CD4-positive, alpha-beta T cell (primary cell): ENCODE measurements at regions not wholly inside any gene's neighbourhood (a gene's known extent, or its start where the extent isn't known, plus 50 kb on each side); places are given as distances from the start of the nearest gene placed in this dataset.

Experiments used
- ATAC-seq: fragments of 200-7000 bp; cut with Tn5 transposase; one replicate; pipeline ENCODE4 v1.10.0; 2022; ENCODE audit warnings: mild to moderate bottlenecking; ENCODE audit not compliant: poor library complexity
- CTCF ChIA-PET: fragments of 350-600 bp; sonication (Branson Sonifier 250); formaldehyde crosslinking; loops from one replicate; lab custom pipeline; 2021; ENCODE audit warnings: antibody characterized with exemption, inconsistent platforms; lab: Charles Lee
- POLR2A ChIA-PET: fragments of 350-600 bp; sonication (Branson Sonifier 250); formaldehyde crosslinking; loops from one replicate; lab custom pipeline; 2021; ENCODE audit warnings: antibody characterized with exemption, inconsistent platforms; lab: Charles Lee
- DNase-seq, 14 experiments: peaks; one replicate each; pipeline ENCODE4 v3.0.0-alpha.2; 2013 to 2020; ENCODE audit warnings: mixed read lengths in 2 of 14
- H3K27ac ChIP-seq, 2 donors: one replicate each; pipeline versions ENCODE4 v1.5.1 to v1.7.0; 2013; ENCODE audit warnings: low read length in 2 of 2, low read depth in 1 of 2, mild to moderate bottlenecking in 1 of 2
- H3K27me3 ChIP-seq, 2 experiments: 1 replicate in 1 of 2; 2 replicates in 1 of 2; pipeline versions ENCODE4 v1.6.1 to v1.7.0; 2013; ENCODE audit warnings: low read length in 2 of 2, control low read depth in 1 of 2, mild to moderate bottlenecking in 1 of 2, moderate library complexity in 1 of 2; ENCODE audit not compliant: insufficient read depth in 2 of 2, control insufficient read depth in 1 of 2
- H3K36me3 ChIP-seq: one replicate; pipeline ENCODE4 v1.6.1; 2013; ENCODE audit warnings: low read length, control low read depth; ENCODE audit not compliant: insufficient read depth
- H3K4me1 ChIP-seq: one replicate; pipeline ENCODE4 v1.6.1; 2013; ENCODE audit warnings: low read length, control low read depth; ENCODE audit not compliant: insufficient read depth
- H3K4me3 ChIP-seq: one replicate; pipeline ENCODE4 v1.5.1; 2013; ENCODE audit warnings: mild to moderate bottlenecking, low read length, moderate library complexity
- H3K9me3 ChIP-seq, 2 experiments: 1 replicate in 1 of 2; 2 replicates in 1 of 2; pipeline versions ENCODE4 v1.6.1 to v1.7.0; 2013; ENCODE audit warnings: low read length in 2 of 2, mild to moderate bottlenecking in 2 of 2, control low read depth in 1 of 2, moderate library complexity in 1 of 2; ENCODE audit not compliant: control insufficient read depth in 1 of 2, insufficient read depth in 1 of 2
- H3K27ac Mint-ChIP-seq: one replicate; pipeline ENCODE4 v1.8.0; 2020; ENCODE audit warnings: mixed read lengths
- H3K27me3 Mint-ChIP-seq: one replicate; pipeline ENCODE4 v1.8.0; 2021; ENCODE audit warnings: mixed read lengths
- H3K36me3 Mint-ChIP-seq: one replicate; pipeline ENCODE4 v1.8.0; 2021; ENCODE audit warnings: low read depth, mixed read lengths
- H3K4me1 Mint-ChIP-seq: one replicate; pipeline ENCODE4 v1.8.0; 2021; ENCODE audit warnings: low read depth, mixed read lengths
- H3K4me3 Mint-ChIP-seq: one replicate; pipeline ENCODE4 v1.8.0; 2020; ENCODE audit warnings: mild to moderate bottlenecking, mixed read lengths
- H3K9me3 Mint-ChIP-seq: one replicate; pipeline ENCODE4 v1.8.0; 2020; ENCODE audit warnings: mixed read lengths
- CTCF ChIP-seq: fragments of 200-600 bp; IDR thresholded peaks from one replicate; pipeline ENCODE4 v1.8.0; 2022; ENCODE audit warnings: antibody characterized with exemption, mild to moderate bottlenecking
- intact Hi-C, 2 experiments: fragments of 100-400 bp; cut with DNase I in 1 of 2; cut with micrococcal nuclease in 1 of 2; formaldehyde crosslinking; loops; one replicate each; pipeline versions ENCODE4 v1.15.1 to v1.9.0; 2023 to 2025; cut with DNase I, micrococcal nuclease

GRCh38 chrX:114344756-114345349 lies 239.0 kb upstream of the HTR2C start:
- no peak overlapping the region for H3K27ac ChIP-seq
- Mint-ChIP-seq H3K36me3 (no peaks in the 10 kb centered on the region), H3K4me1 (no peaks in the 10 kb centered on the region), H3K4me3 (no peak overlapping the region), H3K27me3 (no peaks in the 10 kb centered on the region), H3K27ac (no peak overlapping the region), H3K9me3 (no peaks in the 10 kb centered on the region)
- no peak for TF ChIP-seq CTCF
- no peak overlapping the region for H3K4me3 ChIP-seq
- H3K27me3 ChIP-seq: no peaks in the 10 kb centered on the region
- DNase-seq: no peak
- intact Hi-C loops: no loop called here
- H3K4me1 ChIP-seq: no peaks in the 10 kb centered on the region
- ChIA-PET CTCF (no interaction called here), POLR2A (no interaction called here)
- H3K36me3 ChIP-seq: no peaks in the 10 kb centered on the region
- no peaks in the 10 kb centered on the region for H3K9me3 ChIP-seq
- no peak for ATAC-seq

- Histone ChIP-seq H3K4me1 (no peaks in the 10 kb centered on the region), H3K9me3 (no peaks in the 10 kb centered on the region), H3K4me3 (no peak overlapping the region), H3K36me3 (no peaks in the 10 kb centered on the region), H3K27ac (no peak overlapping the region), H3K27me3 (no peaks in the 10 kb centered on the region)
- no peak for DNase-seq
- intact Hi-C loops: no loop called here
- CTCF ChIA-PET: no interaction called here
- TF ChIP-seq CTCF: no peak
- H3K36me3 Mint-ChIP-seq: no peaks in the 10 kb centered on the region
- no peak overlapping the region for H3K27ac Mint-ChIP-seq
- H3K4me3 Mint-ChIP-seq: no peak overlapping the region
- H3K9me3 Mint-ChIP-seq: peaks cover 2% of the 10 kb centered on the region
- ATAC-seq: no peak
- H3K4me1 Mint-ChIP-seq: no peaks in the 10 kb centered on the region
- POLR2A ChIA-PET: no interaction called here
- no peaks in the 10 kb centered on the region for H3K27me3 Mint-ChIP-seq
Measured at GRCh38 chrX:114361076-114361725, 222.7 kb upstream of the HTR2C start.

GRCh38 chrX:114363346-114363745 lies 220.5 kb upstream of the HTR2C start:
- CTCF ChIA-PET: no interaction called here
- TF ChIP-seq CTCF: no peak
- H3K4me1 Mint-ChIP-seq: no peaks in the 10 kb centered on the region
- POLR2A ChIA-PET: no interaction called here
- H3K27ac Mint-ChIP-seq: no peak overlapping the region
- H3K27me3 Mint-ChIP-seq: no peaks in the 10 kb centered on the region
- intact Hi-C loops: no loop called here
- ATAC-seq (no peak), DNase-seq (no peak)
- Histone ChIP-seq H3K9me3 (no peaks in the 10 kb centered on the region), H3K4me3 (no peak overlapping the region), H3K27ac (no peak overlapping the region), H3K4me1 (no peaks in the 10 kb centered on the region), H3K36me3 (no peaks in the 10 kb centered on the region), H3K27me3 (no peaks in the 10 kb centered on the region)
- no peak overlapping the region for H3K4me3 Mint-ChIP-seq
- H3K36me3 Mint-ChIP-seq: no peaks in the 10 kb centered on the region
- no peaks in the 10 kb centered on the region for H3K9me3 Mint-ChIP-seq
